Activated T-helper 1 cell treated with anti-CD3 and anti-CD28 coated beads, Interleukin-12 subunit alpha, Interleukin-12 subunit beta, Interleukin-2, Interleukin-4 antibody, amounts not matched to agents 30 ng/mL and 10 ng/mL and 1 ng/mL, durations not matched to agents 14 hours and 24 hours and 36 hours (primary cell): ENCODE measurements at regions not wholly inside any gene's neighbourhood (a gene's known extent, or its start where the extent isn't known, plus 50 kb on each side); places are given as distances from the start of the nearest gene placed in this dataset.

Experiments
- DNase-seq: peaks from one replicate; pipeline ENCODE4 v3.0.0; 2021; ENCODE audit warnings: low spot score
- H3K27ac Mint-ChIP-seq: one replicate; pipeline ENCODE4 v1.8.0; 2021; ENCODE audit warnings: mild to moderate bottlenecking, mixed read lengths
- H3K27me3 Mint-ChIP-seq: one replicate; pipeline ENCODE4 v1.8.0; 2022; ENCODE audit warnings: mild to moderate bottlenecking, moderate library complexity, mixed read lengths; ENCODE audit not compliant: insufficient read depth
- H3K36me3 Mint-ChIP-seq: one replicate; pipeline ENCODE4 v1.8.0; 2021; ENCODE audit warnings: low read depth, mixed read lengths
- H3K4me1 Mint-ChIP-seq: one replicate; pipeline ENCODE4 v1.8.0; 2021; ENCODE audit warnings: low read depth, mixed read lengths
- H3K4me3 Mint-ChIP-seq: one replicate; pipeline ENCODE4 v1.8.0; 2021; ENCODE audit warnings: mild to moderate bottlenecking, moderate library complexity, mixed read lengths
- H3K9me3 Mint-ChIP-seq: one replicate; pipeline ENCODE4 v1.8.0; 2021; ENCODE audit warnings: mixed read lengths
- intact Hi-C: fragments of 100-400 bp; cut with micrococcal nuclease; formaldehyde crosslinking; loops from one replicate; pipeline ENCODE4 v1.15.1; 2024

DNA sequence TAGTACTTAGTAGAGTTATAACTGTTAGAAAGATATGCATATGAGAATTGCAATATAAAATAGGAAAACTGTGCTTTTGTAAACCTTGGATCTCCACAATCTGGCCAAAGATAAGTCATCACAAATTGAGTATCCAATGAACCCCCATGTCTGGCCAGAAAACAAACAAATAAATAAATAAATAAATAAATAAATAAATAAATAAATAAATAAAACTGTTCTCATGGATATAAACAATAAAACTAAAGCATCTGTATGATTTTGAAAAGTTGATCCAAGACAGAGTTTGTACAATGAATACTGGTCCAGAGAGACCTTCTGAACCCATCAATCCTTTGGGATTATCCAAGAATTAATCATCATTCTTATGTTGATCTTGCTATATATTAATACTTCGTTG, 367.6 kb upstream of the CDH9 start:
- H3K4me3 Mint-ChIP-seq = no peak overlapping the region
- peaks cover 15% of the 10 kb centered on the region for H3K9me3 Mint-ChIP-seq
- DNase-seq = no peak
- H3K27ac Mint-ChIP-seq = no peak overlapping the region
- no peaks in the 10 kb centered on the region for H3K36me3 Mint-ChIP-seq
- H3K4me1 Mint-ChIP-seq = no peaks in the 10 kb centered on the region
- H3K27me3 Mint-ChIP-seq = no peaks in the 10 kb centered on the region
- intact Hi-C loops = no loop called here

DNA sequence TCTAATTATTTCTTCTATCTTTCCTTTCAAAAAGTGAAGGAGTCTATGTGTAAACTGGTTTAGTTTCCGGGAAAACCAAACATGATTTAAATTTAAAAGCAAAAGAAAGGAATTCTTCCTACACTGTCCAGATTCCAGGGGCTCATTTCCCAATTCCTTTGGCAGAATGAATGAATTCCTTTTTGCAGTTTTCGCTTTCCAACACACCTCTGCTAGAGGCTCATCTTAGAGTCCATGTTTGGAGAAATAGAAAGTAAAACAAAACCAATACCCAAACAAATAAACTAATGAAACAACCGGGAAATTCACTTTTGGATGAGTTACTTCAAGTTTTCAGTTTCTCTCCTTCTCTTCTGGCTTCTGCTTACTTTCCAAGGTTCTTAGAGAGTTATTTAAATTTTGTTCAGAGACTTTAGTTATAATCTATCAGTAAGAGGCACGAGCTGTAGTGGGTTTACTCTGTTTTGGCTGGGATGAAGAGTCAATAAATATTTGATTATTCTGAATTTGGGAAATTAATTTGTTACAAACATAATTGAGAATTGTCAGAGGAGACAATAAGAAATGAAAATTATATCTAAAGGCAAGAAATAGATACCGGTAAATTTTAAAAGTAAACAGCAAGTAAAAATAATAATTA, 365.0 kb upstream of the CDH9 start:
- intact Hi-C loops = no loop called here
- no peak overlapping the region for H3K27ac Mint-ChIP-seq
- no peak overlapping the region for H3K4me3 Mint-ChIP-seq
- no peak for DNase-seq
- peaks cover 27% of the 10 kb centered on the region for H3K9me3 Mint-ChIP-seq
- H3K27me3 Mint-ChIP-seq = no peaks in the 10 kb centered on the region
- no peaks in the 10 kb centered on the region for H3K4me1 Mint-ChIP-seq
- H3K36me3 Mint-ChIP-seq = no peaks in the 10 kb centered on the region

DNA sequence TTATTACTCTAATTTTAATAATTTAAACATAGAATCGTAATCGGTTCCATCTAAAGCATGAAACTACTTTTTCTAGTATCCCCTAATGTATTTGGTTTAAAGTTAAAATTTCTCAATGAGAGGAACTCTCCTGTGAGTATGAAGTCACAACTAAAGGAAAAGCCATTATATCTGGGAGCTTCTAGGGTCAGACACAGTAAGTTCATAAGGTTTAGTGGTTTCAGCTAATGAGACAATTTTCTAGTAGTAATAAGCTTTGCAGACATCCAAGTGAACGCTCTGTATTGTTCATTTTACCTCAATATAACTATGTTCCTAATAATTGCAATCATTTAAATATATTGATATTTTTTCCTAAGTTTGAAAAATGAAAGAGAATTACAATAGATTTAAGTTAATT, 364.4 kb upstream of the CDH9 start:
- Mint-ChIP-seq H3K27me3 (no peaks in the 10 kb centered on the region), H3K27ac (no peak overlapping the region), H3K4me1 (no peaks in the 10 kb centered on the region), H3K9me3 (peaks cover 28% of the 10 kb centered on the region), H3K36me3 (no peaks in the 10 kb centered on the region), H3K4me3 (no peak overlapping the region)
- intact Hi-C loops = no loop called here
- no peak for DNase-seq

DNA sequence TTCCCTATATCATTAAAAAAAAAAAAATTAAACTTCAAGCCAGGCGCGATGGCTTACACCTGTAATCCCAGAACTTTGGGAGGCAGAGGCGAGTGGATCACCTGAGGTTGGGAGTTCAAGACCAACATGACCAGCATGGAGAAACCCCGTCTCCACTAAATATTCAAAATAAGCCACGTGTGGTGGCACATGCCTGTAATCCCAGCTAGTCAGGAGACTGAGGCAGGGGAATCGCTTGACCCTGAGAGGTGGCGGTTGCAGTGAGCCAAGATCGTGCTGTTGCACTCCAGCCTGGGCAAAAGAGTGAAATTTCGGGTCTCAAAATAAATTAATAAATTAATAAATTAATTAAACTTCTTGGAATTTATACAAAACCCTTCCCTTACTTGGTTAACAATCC, 358.6 kb upstream of the CDH9 start:
- H3K36me3 Mint-ChIP-seq = no peaks in the 10 kb centered on the region
- DNase-seq = no peak
- intact Hi-C loops = no loop called here
- no peaks in the 10 kb centered on the region for H3K27me3 Mint-ChIP-seq
- H3K4me3 Mint-ChIP-seq = no peak overlapping the region
- no peak overlapping the region for H3K27ac Mint-ChIP-seq
- peaks cover 13% of the 10 kb centered on the region for H3K9me3 Mint-ChIP-seq
- H3K4me1 Mint-ChIP-seq = no peaks in the 10 kb centered on the region

DNA sequence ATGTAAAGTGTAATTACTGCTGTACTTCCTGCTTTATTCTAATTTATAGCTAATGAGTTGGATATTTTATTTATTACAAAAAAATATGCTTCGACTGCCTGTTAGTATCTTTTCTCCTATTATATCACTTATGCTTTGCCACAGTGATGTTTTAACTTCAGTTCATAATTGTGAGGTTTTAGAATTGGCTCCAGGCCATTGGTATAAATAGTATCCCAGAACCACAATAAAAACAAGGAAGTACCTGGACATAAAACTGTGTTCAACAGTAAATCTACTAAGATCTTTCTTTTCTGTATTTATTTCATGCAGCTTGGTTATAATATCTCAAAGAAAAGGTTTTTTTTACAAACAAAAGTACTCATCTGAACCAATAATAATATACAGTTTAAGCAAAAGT, 354.3 kb upstream of the CDH9 start:
- no peak for DNase-seq
- Mint-ChIP-seq H3K4me3 (no peak overlapping the region), H3K27ac (no peak overlapping the region), H3K4me1 (no peaks in the 10 kb centered on the region), H3K27me3 (no peaks in the 10 kb centered on the region), H3K36me3 (no peaks in the 10 kb centered on the region), H3K9me3 (peaks cover 5% of the 10 kb centered on the region)
- intact Hi-C loops = no loop called here

DNA sequence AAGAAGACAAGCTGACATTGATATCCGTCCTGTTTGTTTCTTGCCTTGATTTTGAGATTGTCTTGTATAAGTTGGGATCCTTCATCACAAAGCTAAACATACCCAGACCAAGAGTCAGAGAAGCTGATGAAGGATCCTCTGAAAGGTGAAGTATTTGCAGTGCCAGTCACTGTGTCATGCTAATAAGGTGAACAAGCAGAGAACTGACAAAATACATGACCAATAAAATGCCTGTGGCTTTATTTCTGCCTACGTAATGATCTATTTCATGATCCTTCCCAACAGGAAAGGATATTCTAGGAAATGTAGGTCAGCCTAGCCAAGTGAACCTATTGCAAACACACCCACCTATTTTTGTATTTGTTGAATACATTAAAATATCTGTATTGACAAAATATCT, 351.3 kb upstream of the CDH9 start:
- no peak overlapping the region for H3K4me3 Mint-ChIP-seq
- no peaks in the 10 kb centered on the region for H3K4me1 Mint-ChIP-seq
- DNase-seq = no peak

DNA sequence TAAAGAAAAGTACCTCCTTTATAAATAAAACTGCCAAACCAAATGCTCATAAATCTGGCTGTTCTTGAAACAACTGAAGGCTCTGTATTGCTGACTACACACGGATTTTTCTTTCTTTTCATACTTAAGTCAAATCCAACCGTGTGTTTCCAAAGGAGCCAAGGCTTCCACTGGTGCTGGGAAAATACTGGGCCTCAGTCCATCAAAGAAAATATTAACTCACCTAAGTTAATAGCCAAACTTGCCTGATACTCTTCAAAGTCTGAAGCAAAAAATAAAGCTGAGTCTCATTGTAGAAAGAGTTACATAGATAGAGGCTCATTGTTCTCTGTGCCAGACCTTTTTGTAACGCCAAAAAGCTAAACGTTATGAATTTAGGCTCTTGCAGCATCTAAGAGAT, 350.4 kb upstream of the CDH9 start:
- Mint-ChIP-seq H3K27me3 (no peaks in the 10 kb centered on the region), H3K4me3 (no peak overlapping the region), H3K27ac (no peak overlapping the region), H3K9me3 (peaks cover 16% of the 10 kb centered on the region), H3K4me1 (no peaks in the 10 kb centered on the region), H3K36me3 (no peaks in the 10 kb centered on the region)
- no peak for DNase-seq
- intact Hi-C loops = no loop called here

More for the DNA sequence above, 351.3 kb upstream of the CDH9 start:
- intact Hi-C loops = no loop called here
- H3K9me3 Mint-ChIP-seq = peaks cover 16% of the 10 kb centered on the region
- no peak overlapping the region for H3K27ac Mint-ChIP-seq
- no peaks in the 10 kb centered on the region for H3K36me3 Mint-ChIP-seq
- no peaks in the 10 kb centered on the region for H3K27me3 Mint-ChIP-seq

DNA sequence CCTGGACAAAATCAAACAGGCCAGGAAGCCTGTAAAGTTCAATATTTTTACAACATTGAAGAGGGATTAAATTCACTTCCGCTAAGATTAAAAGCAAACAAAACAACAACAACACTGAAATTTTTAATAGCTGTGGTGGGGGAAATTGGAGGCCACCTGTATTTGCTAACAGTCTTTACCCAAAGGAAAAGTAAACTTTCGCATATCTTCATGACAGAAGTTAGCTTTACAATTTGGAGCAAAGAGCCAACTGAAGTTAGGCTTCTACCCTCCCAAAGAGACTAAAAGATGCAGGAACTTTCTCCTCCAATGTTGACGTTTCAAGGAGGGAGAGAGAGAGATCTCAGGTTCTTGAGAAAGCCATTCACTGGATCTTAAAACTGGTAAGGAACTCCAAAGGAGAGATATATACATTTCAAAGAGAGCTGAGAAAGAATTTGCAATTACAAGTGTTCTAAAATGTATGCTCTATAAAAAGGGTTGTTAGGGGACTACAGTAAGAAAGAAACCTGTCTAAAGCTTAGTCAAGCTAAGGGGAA, 349.2 kb upstream of the CDH9 start:
- Mint-ChIP-seq H3K27ac (no peak overlapping the region), H3K4me3 (no peak overlapping the region), H3K27me3 (no peaks in the 10 kb centered on the region), H3K9me3 (peaks cover 16% of the 10 kb centered on the region), H3K36me3 (no peaks in the 10 kb centered on the region), H3K4me1 (no peaks in the 10 kb centered on the region)
- DNase-seq = no peak
- intact Hi-C loops = no loop called here

DNA sequence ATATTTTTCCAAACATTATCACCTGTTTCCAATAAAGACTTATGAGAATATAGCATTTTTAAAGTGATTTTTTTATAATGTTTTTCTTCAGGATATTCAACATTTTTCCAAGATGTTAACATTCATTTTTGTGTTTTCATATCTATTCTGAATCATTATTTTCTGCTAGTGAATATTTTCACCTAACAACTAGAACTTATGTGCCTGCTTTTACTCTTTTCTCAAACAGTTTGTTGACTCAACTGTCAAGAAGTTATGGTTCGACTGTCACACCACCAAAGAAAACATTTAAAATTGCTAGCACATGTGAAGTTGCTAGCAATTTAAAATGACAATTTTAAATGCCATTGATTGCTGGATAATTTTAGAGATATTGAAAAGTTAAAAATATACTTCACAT, 343.3 kb upstream of the CDH9 start:
- H3K27ac Mint-ChIP-seq = no peak overlapping the region
- DNase-seq = no peak
- H3K9me3 Mint-ChIP-seq = peaks cover 13% of the 10 kb centered on the region
- intact Hi-C loops = no loop called here
- no peaks in the 10 kb centered on the region for H3K27me3 Mint-ChIP-seq
- H3K36me3 Mint-ChIP-seq = no peaks in the 10 kb centered on the region
- H3K4me1 Mint-ChIP-seq = no peaks in the 10 kb centered on the region
- no peak overlapping the region for H3K4me3 Mint-ChIP-seq

DNA sequence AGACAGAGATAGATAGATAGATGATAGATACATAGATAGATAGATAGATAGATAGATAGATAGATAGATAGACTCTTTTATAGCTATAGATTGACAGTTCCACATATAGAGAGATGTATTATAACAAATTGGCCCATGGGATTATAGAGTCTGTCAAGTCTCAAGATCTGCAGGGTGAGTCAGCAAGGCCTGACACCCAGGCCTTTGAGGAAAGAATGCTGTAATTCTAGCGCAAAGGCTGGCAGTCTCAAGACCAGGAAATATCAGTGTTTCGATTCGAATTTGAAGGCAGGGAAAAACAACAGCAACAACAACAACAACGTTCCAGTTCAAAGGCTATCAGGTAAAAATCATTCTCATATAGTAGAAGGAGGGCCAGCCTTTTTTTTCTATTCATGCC, 339.2 kb upstream of the CDH9 start:
- no peak for DNase-seq
- Mint-ChIP-seq H3K27me3 (no peaks in the 10 kb centered on the region), H3K4me1 (no peaks in the 10 kb centered on the region), H3K4me3 (no peak overlapping the region), H3K36me3 (no peaks in the 10 kb centered on the region), H3K27ac (no peak overlapping the region), H3K9me3 (peaks cover 13% of the 10 kb centered on the region)
- intact Hi-C loops = no loop called here

DNA sequence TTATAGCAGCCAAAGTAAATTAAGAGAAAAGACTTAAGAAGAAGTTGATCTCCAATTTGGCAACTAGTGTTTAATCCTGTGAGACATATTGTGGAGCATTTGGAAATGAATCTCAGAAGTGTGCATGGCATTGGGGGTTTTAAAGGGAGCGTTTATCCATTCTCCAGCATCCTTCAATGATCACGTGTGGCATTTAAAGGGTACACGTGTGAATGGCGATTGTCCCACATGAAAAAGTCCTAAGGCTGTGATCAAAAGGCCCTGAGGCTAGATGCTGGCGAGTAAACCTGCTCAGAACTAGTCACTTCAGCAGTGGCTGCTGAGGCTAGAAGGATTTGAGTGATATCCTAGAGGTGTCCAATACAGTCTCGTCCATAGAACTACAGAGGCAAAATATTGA, 315.6 kb upstream of the CDH9 start:
- DNase-seq = no peak
- Mint-ChIP-seq H3K4me3 (no peak overlapping the region), H3K27me3 (no peaks in the 10 kb centered on the region), H3K27ac (no peak overlapping the region), H3K9me3 (peaks cover 14% of the 10 kb centered on the region), H3K4me1 (no peaks in the 10 kb centered on the region), H3K36me3 (no peaks in the 10 kb centered on the region)
- intact Hi-C loops = no loop called here

DNA sequence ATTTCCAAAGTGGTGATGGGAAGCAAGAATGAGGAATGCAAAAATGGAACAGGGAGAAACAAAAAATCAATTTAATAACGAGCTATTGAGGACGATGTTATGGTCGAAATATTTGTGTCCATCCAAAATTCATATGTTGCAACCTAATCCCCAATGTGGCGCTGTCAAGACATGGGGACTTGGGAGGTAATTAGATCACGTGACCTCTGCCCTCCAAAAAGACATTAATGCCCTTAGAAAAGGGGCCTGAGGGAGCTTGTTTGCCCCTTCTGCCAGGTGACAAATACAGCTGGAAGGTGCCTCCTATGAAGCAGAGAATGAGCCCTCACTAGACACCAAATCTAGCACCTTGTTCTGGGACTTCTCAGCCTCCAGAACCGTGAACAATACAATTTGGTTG, 315.2 kb upstream of the CDH9 start:
- no peaks in the 10 kb centered on the region for H3K4me1 Mint-ChIP-seq
- H3K27me3 Mint-ChIP-seq = no peaks in the 10 kb centered on the region
- no peak for DNase-seq
- intact Hi-C loops = no loop called here
- H3K4me3 Mint-ChIP-seq = no peak overlapping the region
- H3K27ac Mint-ChIP-seq = no peak overlapping the region
- H3K9me3 Mint-ChIP-seq = peaks cover 15% of the 10 kb centered on the region
- no peaks in the 10 kb centered on the region for H3K36me3 Mint-ChIP-seq

DNA sequence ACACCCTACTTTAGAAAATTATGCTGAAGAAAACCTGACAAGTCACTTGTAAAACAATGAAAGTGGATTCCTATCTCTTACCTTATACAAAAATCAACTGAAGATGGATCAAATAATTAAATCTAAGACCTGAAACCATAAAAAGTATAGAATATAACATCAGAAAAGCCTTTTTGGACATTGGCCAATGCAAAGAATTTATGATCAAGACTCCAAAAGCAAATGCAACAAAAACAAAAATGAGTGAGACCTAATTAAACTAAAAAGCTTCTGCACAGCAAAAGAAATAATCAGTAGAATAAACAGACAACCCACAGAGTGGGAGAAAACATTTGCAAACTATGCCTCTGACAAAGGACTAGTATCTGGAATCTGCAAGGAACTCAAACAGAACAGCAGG, 303.0 kb upstream of the CDH9 start:
- H3K27ac Mint-ChIP-seq = no peak overlapping the region
- no peaks in the 10 kb centered on the region for H3K36me3 Mint-ChIP-seq
- no peaks in the 10 kb centered on the region for H3K27me3 Mint-ChIP-seq
- DNase-seq = no peak
- H3K4me3 Mint-ChIP-seq = no peak overlapping the region
- intact Hi-C loops = no loop called here
- H3K4me1 Mint-ChIP-seq = no peaks in the 10 kb centered on the region
- peaks cover 21% of the 10 kb centered on the region for H3K9me3 Mint-ChIP-seq

DNA sequence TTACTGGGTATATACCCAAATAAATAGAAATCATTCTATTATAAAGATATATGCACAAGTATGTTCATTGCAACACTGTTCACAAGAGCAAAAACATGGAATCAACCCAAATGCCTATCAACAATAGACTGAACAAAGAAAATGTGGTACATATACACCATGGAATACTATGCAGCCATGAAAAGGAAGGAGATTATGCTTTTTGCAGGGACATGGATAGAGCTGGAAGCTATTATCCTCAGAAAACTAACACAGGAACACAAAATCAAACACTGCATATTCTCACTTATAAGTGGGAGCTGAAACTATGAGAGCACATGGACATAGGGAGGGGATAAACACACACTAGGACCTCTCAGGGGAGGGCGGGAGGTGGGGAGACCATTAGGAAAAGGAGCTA, 298.4 kb upstream of the CDH9 start:
- no peak overlapping the region for H3K27ac Mint-ChIP-seq
- no peaks in the 10 kb centered on the region for H3K27me3 Mint-ChIP-seq
- peaks cover 16% of the 10 kb centered on the region for H3K9me3 Mint-ChIP-seq
- H3K4me1 Mint-ChIP-seq = no peaks in the 10 kb centered on the region
- no peak overlapping the region for H3K4me3 Mint-ChIP-seq
- H3K36me3 Mint-ChIP-seq = no peaks in the 10 kb centered on the region
- intact Hi-C loops = no loop called here
- no peak for DNase-seq
